HepG2 (cell line): ENCODE measurements at regions not wholly inside any gene's neighbourhood (a gene's known extent, or its start where the extent isn't known, plus 50 kb on each side); places are given as distances from the start of the nearest gene placed in this dataset.

Experiments used
- ATAC-seq: fragments of 200-7000 bp; cut with Tn5 transposase; 3 replicates; pipeline ENCODE4 v1.9.1; 2020; ENCODE audit warnings: mild to moderate bottlenecking, moderate library complexity
- BruUV-seq: library from RNA; stranded (reverse); fragments of 400-500 nt; replicated peaks from 2 replicates; lab custom pipeline; 2021; lab: Mats Ljungman, UMichigan
- CTCF ChIA-PET: fragments of 300-600 bp; formaldehyde crosslinking; extraction: SDS; loops from one replicate; lab custom pipeline; 2021; ENCODE audit warnings: low total read pairs, inconsistent platforms, low intra/inter-chr PET ratio; lab: Yijun Ruan, JAX
- POLR2A ChIA-PET: fragments of 350-600 bp; sonication (Branson Sonifier 250); formaldehyde crosslinking; loops from one replicate; lab custom pipeline; 2020; ENCODE audit warnings: antibody characterized with exemption, inconsistent platforms; lab: Yijun Ruan, JAX
- DNase-seq: peaks from one replicate; pipeline ENCODE4 v3.0.0-alpha.2; 2015; ENCODE audit warnings: low spot score
- FAIRE-seq: peaks from 3 replicates; lab custom pipeline; 2011; peaks lifted over from hg19 to GRCh38; lab: Jason Lieb, UNC
- H2AFZ ChIP-seq: one replicate; pipeline ENCODE4 v1.6.1; 2011; ENCODE audit warnings: low read length, inconsistent platforms
- H3K27ac ChIP-seq: fragments of 300-600 bp; 3 replicates; pipeline ENCODE4 v1.8.0; 2011; ENCODE audit warnings: mixed run types, mild to moderate bottlenecking, mixed read lengths, low read length, inconsistent platforms; ENCODE audit not compliant: insufficient read depth; ENCODE audit errors: extremely low read length
- H3K27me3 ChIP-seq, 2 experiments: fragments of 200-600 bp in 1 of 2; 2 replicates in 1 of 2; 3 replicates in 1 of 2; pipeline versions ENCODE4 v1.6.0 to v1.8.0; 2011; ENCODE audit warnings: low read length in 2 of 2, mild to moderate bottlenecking in 2 of 2, moderate library complexity in 2 of 2, inconsistent platforms in 1 of 2; ENCODE audit not compliant: insufficient read depth in 2 of 2, control insufficient read depth in 1 of 2
- H3K36me3 ChIP-seq, 2 experiments: fragments of 200-600 bp in 1 of 2; replicated peaks in 1 of 2; 2 replicates in 1 of 2; 3 replicates in 1 of 2; pipeline versions ENCODE4 v1.5.1 to v1.8.0; 2011; ENCODE audit warnings: low read length in 2 of 2, inconsistent platforms in 1 of 2; ENCODE audit not compliant: insufficient read depth in 2 of 2, control insufficient read depth in 1 of 2
- H3K4me1 ChIP-seq: 2 replicates; pipeline ENCODE4 v1.5.1; 2012; ENCODE audit warnings: low read length, inconsistent platforms; ENCODE audit not compliant: insufficient read depth
- H3K4me2 ChIP-seq: 2 replicates; pipeline ENCODE4 v1.6.0; 2011; ENCODE audit warnings: low read depth, low read length, inconsistent platforms
- H3K4me3 ChIP-seq, 3 experiments: fragments of 200-600 bp in 1 of 3; sonication (generic), shearing (Covaris generic) in 1 of 3; replicated peaks in 1 of 3; 2 replicates each; pipeline ENCODE4 v1.5.1; 2011 to 2016; ENCODE audit warnings: low read length in 3 of 3, inconsistent platforms in 2 of 3, low read depth in 2 of 3, mild to moderate bottlenecking in 2 of 3, control low read depth in 1 of 3, mixed read lengths in 1 of 3; ENCODE audit not compliant: insufficient read depth in 1 of 3
- H3K79me2 ChIP-seq: one replicate; pipeline ENCODE4 v1.6.1; 2011; ENCODE audit warnings: low read length, inconsistent platforms; ENCODE audit not compliant: insufficient read depth
- H3K9ac ChIP-seq: 2 replicates; pipeline ENCODE4 v1.6.0; 2011; ENCODE audit warnings: mild to moderate bottlenecking, low read depth, low read length, inconsistent platforms; ENCODE audit not compliant: insufficient read depth
- H3K9me3 ChIP-seq: 2 replicates; pipeline ENCODE4 v1.5.1; 2012; ENCODE audit warnings: mild to moderate bottlenecking, low read length
- H4K20me1 ChIP-seq: 2 replicates; pipeline ENCODE4 v1.6.0; 2011; ENCODE audit warnings: inconsistent platforms, mild to moderate bottlenecking, low read length, moderate library complexity; ENCODE audit not compliant: insufficient read depth
- BCLAF1 ChIP-seq: fragments of 450-650 bp; IDR thresholded peaks from 2 replicates; pipeline ENCODE4 v1.6.1; 2017; ENCODE audit warnings: mild to moderate bottlenecking
- GATAD2A ChIP-seq: IDR thresholded peaks from 2 replicates; pipeline ENCODE4 v1.6.1; 2016
- HDAC2 ChIP-seq: sonication (generic); formaldehyde crosslinking; IDR thresholded peaks from 2 replicates; pipeline ENCODE4 v1.4.0; 2020; ENCODE audit warnings: missing genetic modification reagents
- NFIC ChIP-seq: IDR thresholded peaks from 2 replicates; pipeline ENCODE4 v1.6.1; 2012; ENCODE audit warnings: mild to moderate bottlenecking, low read length, inconsistent platforms
- NR2F1 ChIP-seq, 2 experiments: fragments of 450-650 bp in 1 of 2; formaldehyde crosslinking in 1 of 2; IDR thresholded peaks; 2 replicates each; pipeline versions ENCODE4 v1.5.0 to v1.6.1; 2016 to 2020; ENCODE audit warnings: mild to moderate bottlenecking in 1 of 2, missing compliant biosample characterization in 1 of 2, missing genetic modification reagents in 1 of 2, moderate library complexity in 1 of 2
- TRIM22 ChIP-seq: fragments of 450-650 bp; IDR thresholded peaks from 2 replicates; pipeline ENCODE4 v1.6.1; 2017
- ZNF234 ChIP-seq: sonication (generic); formaldehyde crosslinking; conservative IDR thresholded peaks from 2 replicates; pipeline ENCODE4 v1.5.1; 2020; ENCODE audit warnings: mild to moderate bottlenecking, missing genetic modification reagents
- ZSCAN29 ChIP-seq: sonication (generic); formaldehyde crosslinking; conservative IDR thresholded peaks from 2 replicates; pipeline ENCODE4 v1.4.0; 2020; ENCODE audit warnings: mild to moderate bottlenecking, missing genetic modification reagents
- ZZZ3 ChIP-seq: sonication (generic); formaldehyde crosslinking; IDR thresholded peaks from 2 replicates; pipeline ENCODE4 v1.4.0; 2020; ENCODE audit warnings: missing genetic modification reagents, mild to moderate bottlenecking, borderline replicate concordance
- WGBS: methylation state at CpG from one replicate; pipeline ENCODE4 v1.1.6; 2017; ENCODE audit warnings: low lambda C conversion rate; 5-methylcytosine and 5-hydroxymethylcytosine counted together
- in situ Hi-C: cut with HindIII; loops from 2 replicates; pipeline ENCODE4 v1.10.0; 2017; ENCODE audit warnings: low pct_unique_long_range_greater_than_20kb; ENCODE audit not compliant: extremely low pct_ligation_motif_present
- intact Hi-C: fragments of 100-400 bp; cut with micrococcal nuclease; formaldehyde crosslinking; loops from one replicate; pipeline ENCODE4 v1.10.0; 2022; ENCODE audit not compliant: unreplicated experiment

DNA sequence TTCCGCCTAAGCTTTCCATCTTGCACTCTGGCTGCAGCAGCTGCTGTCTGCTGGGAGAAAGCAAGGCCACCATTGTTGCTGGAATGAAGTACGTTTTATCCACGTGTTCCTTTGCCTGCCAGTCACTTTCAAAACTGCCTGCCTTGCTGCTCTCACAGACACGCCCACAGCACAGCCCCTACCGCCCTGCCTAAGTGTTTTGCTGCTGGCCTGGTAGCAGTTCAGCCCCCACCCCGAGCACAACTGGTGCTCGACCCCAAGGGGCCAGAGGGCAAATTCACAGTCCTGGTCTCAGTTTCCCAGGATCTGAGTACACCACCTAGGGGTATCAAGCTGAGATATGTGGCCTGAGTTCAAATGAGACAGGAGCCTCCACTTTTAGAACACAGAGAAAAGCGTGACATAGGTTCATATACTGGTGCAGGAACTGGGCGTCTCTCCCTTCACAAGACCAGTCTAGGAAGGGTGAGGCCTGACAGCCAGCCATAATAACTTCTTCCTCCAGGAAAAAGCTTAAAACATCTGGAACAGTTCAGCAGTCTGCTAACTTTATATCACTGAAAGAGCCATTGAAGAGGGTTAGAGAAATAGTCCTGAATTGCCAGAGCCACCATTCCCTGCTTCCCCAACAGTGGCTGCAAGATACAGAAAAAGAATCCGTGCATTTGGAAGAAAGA, 1012.3 kb downstream of the ZPLD1 start:
- POLR2A ChIA-PET: no interaction called here
- CTCF ChIA-PET: no interaction called here
- TF ChIP-seq ZNF234: no peak
- TF ChIP-seq BCLAF1: no peak
- TF ChIP-seq GATAD2A (CRISPR knock-in tag): no peak
- TF ChIP-seq NFIC: no peak
- no peak for TF ChIP-seq ZSCAN29 (CRISPR knock-in tag)
- no peak for TF ChIP-seq HDAC2
- no peak for TF ChIP-seq TRIM22
- no peak for TF ChIP-seq ZZZ3 (CRISPR knock-in tag)
- TF ChIP-seq NR2F1 (CRISPR knock-in tag; IDR thresholded peaks at IDR 0.05): no peak
- no peak overlapping the region for H3K27ac ChIP-seq
- no peaks in the 10 kb centered on the region for H3K9me3 ChIP-seq
- intact Hi-C loops (no loop called here), in situ Hi-C loops (no loop called here)
- no peaks in the 10 kb centered on the region for H3K36me3 ChIP-seq
- H3K4me1 ChIP-seq: no peaks in the 10 kb centered on the region
- DNase-seq: no peak
- H3K9ac ChIP-seq: no peak overlapping the region
- no peak overlapping the region for H3K4me2 ChIP-seq
- no peak for FAIRE-seq
- no peak overlapping the region for H2AFZ ChIP-seq
- no peak overlapping the region for H3K4me3 ChIP-seq
- no peaks in the 10 kb centered on the region for H3K27me3 ChIP-seq
- no TSS peak for BruUV-seq
- H4K20me1 ChIP-seq: no peaks in the 10 kb centered on the region
- no peaks in the 10 kb centered on the region for H3K79me2 ChIP-seq
- ATAC-seq: no peak
- WGBS: 21% methylated on average over 9 of the region's 10 CpGs
